ENCODE measurements at regions not wholly inside any gene's neighbourhood (a gene's known extent, or its start where the extent isn't known, plus 50 kb on each side); places are given as distances from the start of the nearest gene placed in this dataset.

DNA sequence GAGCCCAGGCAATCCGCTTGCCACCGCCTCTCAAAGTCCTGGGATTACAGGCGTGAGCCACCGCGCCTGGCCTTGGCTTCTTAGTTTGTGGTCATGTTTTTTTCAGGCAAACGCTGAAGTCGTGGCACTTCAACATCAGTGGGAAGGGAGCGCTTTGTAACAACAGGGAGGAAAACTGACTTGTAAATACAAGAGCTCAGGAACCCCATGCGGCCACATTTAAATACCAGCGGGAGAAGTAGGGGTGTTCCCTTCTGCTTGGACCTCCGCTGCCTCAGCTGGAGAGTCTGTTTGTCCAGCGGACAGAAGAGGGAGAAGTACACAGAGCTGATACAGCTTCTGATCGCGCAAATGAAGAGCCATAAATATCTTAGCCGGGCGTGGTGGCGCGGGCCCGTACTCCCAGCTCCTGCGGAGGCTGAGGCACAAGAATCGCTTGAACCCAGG is 108.7 kb upstream of the KMT2C start:
- Histone ChIP-seq H3K4me1 (ENCODE audit: insufficient read depth) (peaks cover 14% of the 10 kb centered on the region), H2AFZ (peak overlapping the region; percentile 35), H3K4me3 (peak overlapping the region; percentile 41), H3F3A (replicated peaks; ENCODE audit: low read depth) (peaks cover 6% of the 10 kb centered on the region; the same call in 1 of the 2 replicates), H3K27me3 (ENCODE audit: insufficient read depth) (no peaks in the 10 kb centered on the region), H3K36me3 (ENCODE audit: insufficient read depth) (no peaks in the 10 kb centered on the region), H3K4me2 (peak overlapping the region; percentile 71), H3K27ac (ENCODE audit: low read depth) (peak overlapping the region; percentile 80), H3K79me2 (replicated peaks; ENCODE audit: insufficient read depth) (no peaks in the 10 kb centered on the region), H4K20me1 (replicated peaks; ENCODE audit: insufficient read depth) (no peaks in the 10 kb centered on the region), H3K9me2 (ENCODE audit: insufficient read depth) (0 out of 2 replicates have a peak, but pooled peaks cover 3% of the 10 kb centered on the region)
- DNase-seq (ENCODE audit: low spot score) (peak; percentile 72), ATAC-seq (peak; percentile 78)
- Mint-ChIP-seq H3K27me3 (ENCODE audit: insufficient read depth, low read depth, poor library complexity) (peaks cover 15% of the 10 kb centered on the region), H3K36me3 (ENCODE audit: low read depth) (peaks cover 8% of the 10 kb centered on the region; the same call in 2 of the 3 replicates), H3K4me3 (peak overlapping the region; percentile 50), H3K4me1 (peaks cover 24% of the 10 kb centered on the region), H3K9me3 (peaks cover 10% of the 10 kb centered on the region; the same call in 2 of the 3 replicates), H3K27ac (peak overlapping the region; percentile 94)
- peak; percentile 15; the same call in 1 of the 2 replicates for TF ChIP-seq POLR2AphosphoS5 (IDR thresholded peaks at IDR 0.05; ENCODE audit: low read depth)
- no peak for TF ChIP-seq NANOG (IDR thresholded peaks at IDR 0.05; ENCODE audit: borderline replicate concordance)

DNA sequence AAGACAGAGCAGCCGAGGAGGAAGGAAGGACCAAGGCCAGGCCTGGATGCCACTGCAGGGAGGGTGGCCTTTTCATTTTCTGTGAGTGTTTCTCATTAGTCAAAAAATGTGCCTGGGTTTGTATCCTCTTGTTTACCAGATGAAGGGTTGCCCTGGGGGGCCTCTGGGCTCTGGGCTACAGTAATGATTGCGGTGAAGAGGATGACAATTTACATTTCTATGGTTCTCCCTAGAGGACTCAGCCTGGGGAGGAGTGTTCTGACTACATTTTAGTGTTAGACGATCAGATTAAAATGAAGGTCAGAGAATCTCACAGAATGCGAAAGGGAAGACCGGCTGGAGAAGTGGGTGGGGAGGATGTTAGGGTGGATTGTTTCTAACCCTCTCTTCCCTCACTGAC is 108.0 kb upstream of the KMT2C start:
- Histone ChIP-seq H2AFZ (no peak overlapping the region), H3K4me2 (peak overlapping the region; percentile 71), H3K27me3 (ENCODE audit: insufficient read depth) (no peaks in the 10 kb centered on the region), H3F3A (replicated peaks; ENCODE audit: low read depth) (peaks cover 6% of the 10 kb centered on the region; the same call in 1 of the 2 replicates), H3K4me3 (peak overlapping the region; percentile 41), H3K79me2 (replicated peaks; ENCODE audit: insufficient read depth) (no peaks in the 10 kb centered on the region), H3K4me1 (ENCODE audit: insufficient read depth) (peaks cover 14% of the 10 kb centered on the region), H3K36me3 (ENCODE audit: insufficient read depth) (no peaks in the 10 kb centered on the region), H3K27ac (ENCODE audit: low read depth) (peak overlapping the region; percentile 80), H4K20me1 (replicated peaks; ENCODE audit: insufficient read depth) (no peaks in the 10 kb centered on the region), H3K9me2 (ENCODE audit: insufficient read depth) (0 out of 2 replicates have a peak, but pooled peaks cover 3% of the 10 kb centered on the region)
- TF ChIP-seq, protein P1, sequence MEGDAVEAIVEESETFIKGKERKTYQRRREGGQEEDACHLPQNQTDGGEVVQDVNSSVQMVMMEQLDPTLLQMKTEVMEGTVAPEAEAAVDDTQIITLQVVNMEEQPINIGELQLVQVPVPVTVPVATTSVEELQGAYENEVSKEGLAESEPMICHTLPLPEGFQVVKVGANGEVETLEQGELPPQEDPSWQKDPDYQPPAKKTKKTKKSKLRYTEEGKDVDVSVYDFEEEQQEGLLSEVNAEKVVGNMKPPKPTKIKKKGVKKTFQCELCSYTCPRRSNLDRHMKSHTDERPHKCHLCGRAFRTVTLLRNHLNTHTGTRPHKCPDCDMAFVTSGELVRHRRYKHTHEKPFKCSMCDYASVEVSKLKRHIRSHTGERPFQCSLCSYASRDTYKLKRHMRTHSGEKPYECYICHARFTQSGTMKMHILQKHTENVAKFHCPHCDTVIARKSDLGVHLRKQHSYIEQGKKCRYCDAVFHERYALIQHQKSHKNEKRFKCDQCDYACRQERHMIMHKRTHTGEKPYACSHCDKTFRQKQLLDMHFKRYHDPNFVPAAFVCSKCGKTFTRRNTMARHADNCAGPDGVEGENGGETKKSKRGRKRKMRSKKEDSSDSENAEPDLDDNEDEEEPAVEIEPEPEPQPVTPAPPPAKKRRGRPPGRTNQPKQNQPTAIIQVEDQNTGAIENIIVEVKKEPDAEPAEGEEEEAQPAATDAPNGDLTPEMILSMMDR (conservative IDR thresholded peaks at IDR 0.05; ENCODE audit: low read depth in 2 of 2): no peak
- TF ChIP-seq NANOG (IDR thresholded peaks at IDR 0.05; ENCODE audit: borderline replicate concordance): peak; percentile 60; the same call in 1 of the 2 replicates
- ATAC-seq: peak; percentile 88
- Mint-ChIP-seq H3K36me3 (ENCODE audit: low read depth) (peaks cover 8% of the 10 kb centered on the region; the same call in 2 of the 3 replicates), H3K27ac (peak overlapping the region; percentile 94), H3K9me3 (peaks cover 10% of the 10 kb centered on the region; the same call in 2 of the 3 replicates), H3K4me1 (peaks cover 24% of the 10 kb centered on the region), H3K4me3 (peak overlapping the region; percentile 50), H3K27me3 (ENCODE audit: insufficient read depth, low read depth, poor library complexity) (peaks cover 15% of the 10 kb centered on the region)
- DNase-seq (ENCODE audit: low spot score): peak; percentile 75

DNA sequence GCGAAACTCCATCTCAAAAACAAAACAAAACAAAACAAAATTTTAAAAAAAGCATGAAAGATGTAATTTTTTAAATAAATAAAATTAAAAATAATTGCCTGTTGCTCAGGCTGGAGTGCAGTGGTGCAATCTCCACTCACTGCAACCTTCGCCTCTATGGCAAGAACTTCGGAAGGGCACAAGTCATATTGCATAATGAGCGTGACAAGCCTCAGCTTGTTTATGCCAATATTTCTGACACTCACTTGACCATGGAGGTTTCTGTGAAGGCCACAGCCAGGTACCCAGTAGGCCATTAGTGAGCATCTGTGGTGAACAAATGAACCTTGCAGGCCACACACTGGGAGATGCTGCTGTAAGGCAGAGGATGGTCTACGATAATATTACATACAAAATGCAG is 106.1 kb upstream of the KMT2C start:
- Histone ChIP-seq H3K27ac (ENCODE audit: low read depth) (no peak overlapping the region), H3K27me3 (ENCODE audit: insufficient read depth) (no peaks in the 10 kb centered on the region), H2AFZ (no peak overlapping the region), H3K79me2 (replicated peaks; ENCODE audit: insufficient read depth) (no peaks in the 10 kb centered on the region), H3K9me2 (ENCODE audit: insufficient read depth) (0 out of 2 replicates have a peak, but pooled peaks cover 3% of the 10 kb centered on the region), H3K36me3 (ENCODE audit: insufficient read depth) (no peaks in the 10 kb centered on the region), H3K4me3 (no peak overlapping the region), H3K4me1 (ENCODE audit: insufficient read depth) (peaks cover 14% of the 10 kb centered on the region), H3K4me2 (no peak overlapping the region), H4K20me1 (replicated peaks; ENCODE audit: insufficient read depth) (no peaks in the 10 kb centered on the region), H3F3A (replicated peaks; ENCODE audit: low read depth) (peaks cover 3% of the 10 kb centered on the region; the same call in 1 of the 2 replicates)
- no peak for DNase-seq (ENCODE audit: low spot score)
- no peak for ATAC-seq
- no peak overlapping the region for H3K27ac Mint-ChIP-seq
- H3K9me3 Mint-ChIP-seq: peaks cover 10% of the 10 kb centered on the region; the same call in 2 of the 3 replicates
- peaks cover 11% of the 10 kb centered on the region for H3K27me3 Mint-ChIP-seq (ENCODE audit: insufficient read depth, low read depth, poor library complexity)
- peaks cover 8% of the 10 kb centered on the region; the same call in 2 of the 3 replicates for H3K36me3 Mint-ChIP-seq (ENCODE audit: low read depth)
- no peak overlapping the region for H3K4me3 Mint-ChIP-seq
- peaks cover 24% of the 10 kb centered on the region for H3K4me1 Mint-ChIP-seq
- TF ChIP-seq, protein P2, sequence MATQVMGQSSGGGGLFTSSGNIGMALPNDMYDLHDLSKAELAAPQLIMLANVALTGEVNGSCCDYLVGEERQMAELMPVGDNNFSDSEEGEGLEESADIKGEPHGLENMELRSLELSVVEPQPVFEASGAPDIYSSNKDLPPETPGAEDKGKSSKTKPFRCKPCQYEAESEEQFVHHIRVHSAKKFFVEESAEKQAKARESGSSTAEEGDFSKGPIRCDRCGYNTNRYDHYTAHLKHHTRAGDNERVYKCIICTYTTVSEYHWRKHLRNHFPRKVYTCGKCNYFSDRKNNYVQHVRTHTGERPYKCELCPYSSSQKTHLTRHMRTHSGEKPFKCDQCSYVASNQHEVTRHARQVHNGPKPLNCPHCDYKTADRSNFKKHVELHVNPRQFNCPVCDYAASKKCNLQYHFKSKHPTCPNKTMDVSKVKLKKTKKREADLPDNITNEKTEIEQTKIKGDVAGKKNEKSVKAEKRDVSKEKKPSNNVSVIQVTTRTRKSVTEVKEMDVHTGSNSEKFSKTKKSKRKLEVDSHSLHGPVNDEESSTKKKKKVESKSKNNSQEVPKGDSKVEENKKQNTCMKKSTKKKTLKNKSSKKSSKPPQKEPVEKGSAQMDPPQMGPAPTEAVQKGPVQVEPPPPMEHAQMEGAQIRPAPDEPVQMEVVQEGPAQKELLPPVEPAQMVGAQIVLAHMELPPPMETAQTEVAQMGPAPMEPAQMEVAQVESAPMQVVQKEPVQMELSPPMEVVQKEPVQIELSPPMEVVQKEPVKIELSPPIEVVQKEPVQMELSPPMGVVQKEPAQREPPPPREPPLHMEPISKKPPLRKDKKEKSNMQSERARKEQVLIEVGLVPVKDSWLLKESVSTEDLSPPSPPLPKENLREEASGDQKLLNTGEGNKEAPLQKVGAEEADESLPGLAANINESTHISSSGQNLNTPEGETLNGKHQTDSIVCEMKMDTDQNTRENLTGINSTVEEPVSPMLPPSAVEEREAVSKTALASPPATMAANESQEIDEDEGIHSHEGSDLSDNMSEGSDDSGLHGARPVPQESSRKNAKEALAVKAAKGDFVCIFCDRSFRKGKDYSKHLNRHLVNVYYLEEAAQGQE (IDR thresholded peaks at IDR 0.05; ENCODE audit: unreplicated experiment): no peak
- TF ChIP-seq EZH2phosphoT487 (IDR thresholded peaks at IDR 0.05; ENCODE audit: unreplicated experiment) (no peak), JUNB (IDR thresholded peaks at IDR 0.05; ENCODE audit: unreplicated experiment) (no peak), EZH2 (IDR thresholded peaks at IDR 0.05; ENCODE audit: low read depth, unreplicated experiment) (no peak), POLR2AphosphoS5 (IDR thresholded peaks at IDR 0.05; ENCODE audit: low read depth) (no peak), NANOG (IDR thresholded peaks at IDR 0.05; ENCODE audit: borderline replicate concordance) (no peak), ZNF331 (CRISPR knock-in tag; IDR thresholded peaks at IDR 0.05; ENCODE audit: low read depth) (no peak)
- TF ChIP-seq, protein P3, sequence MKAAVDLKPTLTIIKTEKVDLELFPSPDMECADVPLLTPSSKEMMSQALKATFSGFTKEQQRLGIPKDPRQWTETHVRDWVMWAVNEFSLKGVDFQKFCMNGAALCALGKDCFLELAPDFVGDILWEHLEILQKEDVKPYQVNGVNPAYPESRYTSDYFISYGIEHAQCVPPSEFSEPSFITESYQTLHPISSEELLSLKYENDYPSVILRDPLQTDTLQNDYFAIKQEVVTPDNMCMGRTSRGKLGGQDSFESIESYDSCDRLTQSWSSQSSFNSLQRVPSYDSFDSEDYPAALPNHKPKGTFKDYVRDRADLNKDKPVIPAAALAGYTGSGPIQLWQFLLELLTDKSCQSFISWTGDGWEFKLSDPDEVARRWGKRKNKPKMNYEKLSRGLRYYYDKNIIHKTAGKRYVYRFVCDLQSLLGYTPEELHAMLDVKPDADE (IDR thresholded peaks at IDR 0.05): no peak
